Astrocyte (in vitro differentiated cells and primary cell): ENCODE measurements at regions not wholly inside any gene's neighbourhood (a gene's known extent, or its start where the extent isn't known, plus 50 kb on each side); places are given as distances from the start of the nearest gene placed in this dataset.

Experiments used
- DNase-seq: peaks from one replicate; pipeline ENCODE4 v3.0.0-alpha.2; 2010; ENCODE audit warnings: low read depth
- FAIRE-seq: peaks from 2 replicates; lab custom pipeline; 2011; peaks lifted over from hg19 to GRCh38; lab: Jason Lieb, UNC
- H2AFZ ChIP-seq: 2 replicates; pipeline ENCODE4 v1.6.0; 2012; ENCODE audit warnings: low read depth, low read length, inconsistent platforms
- H3K27ac ChIP-seq: 2 replicates; pipeline ENCODE4 v1.5.1; 2011; ENCODE audit warnings: low read depth, low read length, inconsistent platforms
- H3K27me3 ChIP-seq: 2 replicates; pipeline ENCODE4 v1.6.0; 2011; ENCODE audit warnings: low read length, inconsistent platforms; ENCODE audit not compliant: insufficient read depth
- H3K36me3 ChIP-seq: 2 replicates; pipeline ENCODE4 v1.5.1; 2011; ENCODE audit warnings: low read length, inconsistent platforms; ENCODE audit not compliant: insufficient read depth
- H3K4me1 ChIP-seq: 2 replicates; pipeline ENCODE4 v1.5.1; 2011; ENCODE audit warnings: low read length, inconsistent platforms; ENCODE audit not compliant: insufficient read depth
- H3K4me2 ChIP-seq: 2 replicates; pipeline ENCODE4 v1.6.0; 2012; ENCODE audit warnings: low read length, inconsistent platforms
- H3K4me3 ChIP-seq: 2 replicates; pipeline ENCODE4 v1.5.1; 2011; ENCODE audit warnings: low read depth, mild to moderate bottlenecking, low read length, inconsistent platforms; ENCODE audit not compliant: insufficient read depth
- H3K79me2 ChIP-seq: 2 replicates; pipeline ENCODE4 v1.6.0; 2012; ENCODE audit warnings: mild to moderate bottlenecking, low read length, inconsistent platforms; ENCODE audit not compliant: insufficient read depth
- H3K9ac ChIP-seq: 2 replicates; pipeline ENCODE4 v1.6.0; 2012; ENCODE audit warnings: mild to moderate bottlenecking, low read length, inconsistent platforms
- H3K9me3 ChIP-seq: 2 replicates; pipeline ENCODE4 v1.5.1; 2012; ENCODE audit warnings: low read depth, mild to moderate bottlenecking, low read length, inconsistent platforms; ENCODE audit not compliant: insufficient read depth
- H4K20me1 ChIP-seq: 2 replicates; pipeline ENCODE4 v1.6.0; 2012; ENCODE audit warnings: low read length, inconsistent platforms; ENCODE audit not compliant: insufficient read depth
- H3K27ac Mint-ChIP-seq: one replicate; pipeline ENCODE4 v1.8.0; 2021; ENCODE audit warnings: mild to moderate bottlenecking, mixed read lengths; ENCODE audit not compliant: unreplicated experiment
- H3K27me3 Mint-ChIP-seq: one replicate; pipeline ENCODE4 v1.8.0; 2021; ENCODE audit warnings: low read depth, mixed read lengths; ENCODE audit not compliant: unreplicated experiment
- H3K36me3 Mint-ChIP-seq: one replicate; pipeline ENCODE4 v1.8.0; 2021; ENCODE audit warnings: low read depth, mixed read lengths; ENCODE audit not compliant: unreplicated experiment
- H3K4me1 Mint-ChIP-seq: one replicate; pipeline ENCODE4 v1.8.0; 2021; ENCODE audit warnings: low read depth, mixed read lengths; ENCODE audit not compliant: unreplicated experiment
- H3K4me3 Mint-ChIP-seq: one replicate; pipeline ENCODE4 v1.8.0; 2021; ENCODE audit warnings: mild to moderate bottlenecking, moderate library complexity, mixed read lengths; ENCODE audit not compliant: unreplicated experiment
- H3K9me3 Mint-ChIP-seq: one replicate; pipeline ENCODE4 v1.8.0; 2021; ENCODE audit warnings: mild to moderate bottlenecking, mixed read lengths; ENCODE audit not compliant: unreplicated experiment
- EZH2 ChIP-seq: IDR thresholded peaks from 2 replicates; pipeline ENCODE4 v1.6.1; 2012; ENCODE audit warnings: mild to moderate bottlenecking, low read length, inconsistent platforms; ENCODE audit not compliant: insufficient read depth
- TF ChIP-seq, protein P1 (sequence below): IDR thresholded peaks from 2 replicates; pipeline ENCODE4 v1.5.1; 2011; ENCODE audit warnings: low read depth, mild to moderate bottlenecking, inconsistent platforms, low read length, moderate library complexity; ENCODE audit not compliant: insufficient read depth

DNA sequence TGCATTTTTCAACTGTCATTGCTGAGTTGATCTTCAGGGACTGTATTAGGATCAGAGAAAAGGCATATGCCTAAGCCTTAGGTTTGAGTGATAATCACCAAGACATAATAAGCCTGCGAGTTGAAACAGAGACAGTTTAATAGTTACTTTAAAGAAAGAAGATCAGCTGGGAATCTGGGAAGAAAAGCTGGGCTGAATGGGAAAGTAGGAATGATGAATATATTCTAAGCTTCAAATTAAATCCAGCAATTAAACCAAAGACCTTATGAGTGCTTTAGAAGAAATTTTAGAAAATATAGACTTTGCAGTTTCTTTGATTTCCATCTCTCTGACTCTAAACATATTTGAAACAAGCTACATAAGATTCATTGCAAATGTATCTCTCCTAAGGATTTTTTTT, 222.3 kb downstream of the ENC1 start:
- Histone ChIP-seq H3K27ac (no peak overlapping the region), H3K9ac (no peak overlapping the region), H3K9me3 (no peaks in the 10 kb centered on the region), H3K4me1 (no peaks in the 10 kb centered on the region), H3K79me2 (no peaks in the 10 kb centered on the region), H3K4me2 (no peak overlapping the region), H3K27me3 (no peaks in the 10 kb centered on the region), H3K4me3 (no peak overlapping the region), H4K20me1 (no peaks in the 10 kb centered on the region), H3K36me3 (no peaks in the 10 kb centered on the region), H2AFZ (no peak overlapping the region)
- Mint-ChIP-seq H3K9me3 (peaks cover 2% of the 10 kb centered on the region), H3K36me3 (no peaks in the 10 kb centered on the region), H3K27ac (peak overlapping the region; percentile 30), H3K4me3 (no peak overlapping the region), H3K4me1 (peaks cover 37% of the 10 kb centered on the region), H3K27me3 (no peaks in the 10 kb centered on the region)
- FAIRE-seq: no peak
- TF ChIP-seq, protein P1, sequence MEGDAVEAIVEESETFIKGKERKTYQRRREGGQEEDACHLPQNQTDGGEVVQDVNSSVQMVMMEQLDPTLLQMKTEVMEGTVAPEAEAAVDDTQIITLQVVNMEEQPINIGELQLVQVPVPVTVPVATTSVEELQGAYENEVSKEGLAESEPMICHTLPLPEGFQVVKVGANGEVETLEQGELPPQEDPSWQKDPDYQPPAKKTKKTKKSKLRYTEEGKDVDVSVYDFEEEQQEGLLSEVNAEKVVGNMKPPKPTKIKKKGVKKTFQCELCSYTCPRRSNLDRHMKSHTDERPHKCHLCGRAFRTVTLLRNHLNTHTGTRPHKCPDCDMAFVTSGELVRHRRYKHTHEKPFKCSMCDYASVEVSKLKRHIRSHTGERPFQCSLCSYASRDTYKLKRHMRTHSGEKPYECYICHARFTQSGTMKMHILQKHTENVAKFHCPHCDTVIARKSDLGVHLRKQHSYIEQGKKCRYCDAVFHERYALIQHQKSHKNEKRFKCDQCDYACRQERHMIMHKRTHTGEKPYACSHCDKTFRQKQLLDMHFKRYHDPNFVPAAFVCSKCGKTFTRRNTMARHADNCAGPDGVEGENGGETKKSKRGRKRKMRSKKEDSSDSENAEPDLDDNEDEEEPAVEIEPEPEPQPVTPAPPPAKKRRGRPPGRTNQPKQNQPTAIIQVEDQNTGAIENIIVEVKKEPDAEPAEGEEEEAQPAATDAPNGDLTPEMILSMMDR: no peak
- TF ChIP-seq EZH2: no peak
- DNase-seq: no peak

DNA sequence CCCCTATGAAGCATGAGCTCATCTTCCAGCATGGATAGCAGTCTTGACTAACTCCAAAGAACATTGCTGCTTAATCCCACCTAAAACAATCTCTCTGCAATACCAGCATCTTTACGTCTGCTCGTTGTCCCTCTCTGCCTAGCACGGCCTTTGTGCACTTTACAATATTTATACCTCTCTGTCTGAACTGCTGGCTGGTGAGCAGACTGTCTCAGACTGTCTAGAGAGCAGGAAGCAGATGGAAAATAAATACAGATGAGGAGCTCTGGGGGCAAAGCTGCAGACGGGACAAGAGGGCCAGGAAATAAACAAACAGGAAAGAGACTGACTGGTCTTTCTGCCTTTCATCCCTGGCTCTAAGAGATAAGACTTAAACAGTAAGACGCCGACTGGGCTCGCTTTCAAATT, 224.8 kb downstream of the ENC1 start:
- no peak for FAIRE-seq
- peak overlapping the region; percentile 27 for H3K4me2 ChIP-seq
- Mint-ChIP-seq H3K27ac (peak overlapping the region; percentile 59), H3K4me1 (peaks cover 40% of the 10 kb centered on the region), H3K36me3 (no peaks in the 10 kb centered on the region), H3K27me3 (no peaks in the 10 kb centered on the region), H3K9me3 (peaks cover 2% of the 10 kb centered on the region), H3K4me3 (no peak overlapping the region)
- H3K27me3 ChIP-seq: no peaks in the 10 kb centered on the region
- no peak overlapping the region for H3K9ac ChIP-seq
- no peak for DNase-seq
- H4K20me1 ChIP-seq: no peaks in the 10 kb centered on the region
- H3K36me3 ChIP-seq: no peaks in the 10 kb centered on the region
- no peaks in the 10 kb centered on the region for H3K9me3 ChIP-seq
- H2AFZ ChIP-seq: peak overlapping the region; percentile 36
- H3K79me2 ChIP-seq: no peaks in the 10 kb centered on the region
- no peak overlapping the region for H3K27ac ChIP-seq
- H3K4me3 ChIP-seq: no peak overlapping the region
- no peaks in the 10 kb centered on the region for H3K4me1 ChIP-seq
- TF ChIP-seq EZH2: no peak
- TF ChIP-seq, protein P1: no peak

DNA sequence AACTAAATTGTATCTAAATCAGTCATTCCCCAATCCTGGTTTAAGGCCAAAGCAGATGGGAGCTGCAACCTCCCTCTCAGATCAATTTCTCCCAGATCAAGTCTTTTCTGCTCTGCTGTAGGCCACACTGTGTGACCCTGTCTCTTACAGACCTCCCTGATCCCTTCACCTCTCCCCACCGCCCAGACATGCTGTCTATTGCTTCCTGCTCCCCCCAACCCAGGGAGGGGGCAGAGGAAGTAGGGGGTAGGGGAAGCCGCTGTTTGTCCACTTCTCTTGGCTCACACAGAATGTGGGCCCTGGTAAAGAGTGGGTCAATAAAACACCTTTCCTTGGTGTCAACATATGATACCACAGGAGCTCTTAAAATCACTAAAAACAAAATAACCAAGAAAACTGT, 226.3 kb downstream of the ENC1 start:
- Histone ChIP-seq H3K4me1 (no peaks in the 10 kb centered on the region), H4K20me1 (no peaks in the 10 kb centered on the region), H2AFZ (no peak overlapping the region), H3K27ac (no peak overlapping the region), H3K27me3 (no peaks in the 10 kb centered on the region), H3K4me2 (no peak overlapping the region), H3K9me3 (no peaks in the 10 kb centered on the region), H3K4me3 (no peak overlapping the region), H3K79me2 (no peaks in the 10 kb centered on the region), H3K36me3 (no peaks in the 10 kb centered on the region), H3K9ac (no peak overlapping the region)
- TF ChIP-seq, protein P1: no peak
- no peak for TF ChIP-seq EZH2
- H3K4me3 Mint-ChIP-seq: no peak overlapping the region
- FAIRE-seq (no peak), DNase-seq (no peak)
- H3K27me3 Mint-ChIP-seq: no peaks in the 10 kb centered on the region
- H3K9me3 Mint-ChIP-seq: peaks cover 2% of the 10 kb centered on the region
- no peak overlapping the region for H3K27ac Mint-ChIP-seq
- peaks cover 36% of the 10 kb centered on the region for H3K4me1 Mint-ChIP-seq
- H3K36me3 Mint-ChIP-seq: no peaks in the 10 kb centered on the region
